Endodermal cell (in vitro differentiated cells): ENCODE measurements at regions not wholly inside any gene's neighbourhood (a gene's known extent, or its start where the extent isn't known, plus 50 kb on each side); places are given as distances from the start of the nearest gene placed in this dataset.
A peak's percentile ranks its signal among the peaks of the same experiment; 100 is the strongest.

Experiments
- DNase-seq: peaks from one replicate; pipeline ENCODE4 v3.0.0-alpha.2; 2017
- H3K27ac ChIP-seq: 2 replicates; pipeline ENCODE4 v1.5.1; 2013; ENCODE audit warnings: mild to moderate bottlenecking, low read depth, low read length, moderate library complexity
- H3K27me3 ChIP-seq: 2 replicates; pipeline ENCODE4 v1.6.1; 2013; ENCODE audit warnings: mild to moderate bottlenecking, low read length, moderate library complexity; ENCODE audit not compliant: insufficient read depth, control insufficient read depth, poor library complexity, severe bottlenecking
- H3K36me3 ChIP-seq: 2 replicates; pipeline ENCODE4 v1.7.0; 2013; ENCODE audit warnings: mild to moderate bottlenecking, low read length, moderate library complexity; ENCODE audit not compliant: control insufficient read depth, insufficient read depth
- H3K4me1 ChIP-seq: one replicate; pipeline ENCODE4 v1.7.0; 2013; ENCODE audit warnings: low read length; ENCODE audit not compliant: control insufficient read depth, insufficient read depth
- H3K4me3 ChIP-seq: 2 replicates; pipeline ENCODE4 v1.5.1; 2013; ENCODE audit warnings: mild to moderate bottlenecking, low read length, moderate library complexity
- H3K9ac ChIP-seq: 2 replicates; pipeline ENCODE4 v1.6.1; 2013; ENCODE audit warnings: mild to moderate bottlenecking, low read length, moderate library complexity; ENCODE audit not compliant: poor library complexity, severe bottlenecking; ENCODE audit errors: extremely low read depth
- H3K9me3 ChIP-seq: 2 replicates; pipeline ENCODE4 v1.6.1; 2013; ENCODE audit warnings: mild to moderate bottlenecking, low read length, moderate library complexity; ENCODE audit not compliant: control insufficient read depth
- H3K27ac Mint-ChIP-seq: 2 replicates; pipeline ENCODE4 v1.8.0; 2020; ENCODE audit warnings: mixed read lengths
- H3K27me3 Mint-ChIP-seq: 2 replicates; pipeline ENCODE4 v1.8.0; 2021; ENCODE audit warnings: mild to moderate bottlenecking, mixed read lengths; ENCODE audit not compliant: insufficient read depth
- H3K36me3 Mint-ChIP-seq: 2 replicates; pipeline ENCODE4 v1.8.0; 2020; ENCODE audit warnings: low read depth, mixed read lengths
- H3K4me1 Mint-ChIP-seq: 2 replicates; pipeline ENCODE4 v1.8.0; 2020; ENCODE audit warnings: mixed read lengths
- H3K4me3 Mint-ChIP-seq: 2 replicates; pipeline ENCODE4 v1.8.0; 2020; ENCODE audit warnings: mild to moderate bottlenecking, moderate library complexity, mixed read lengths
- H3K9me3 Mint-ChIP-seq: 2 replicates; pipeline ENCODE4 v1.8.0; 2020; ENCODE audit warnings: mild to moderate bottlenecking, mixed read lengths
- WGBS, 2 experiments: methylation state at CpG; one replicate each; pipeline versions ENCODE4 v1.1.5 to v1.1.7; 2013; ENCODE audit warnings: missing lambda C conversion rate in 2 of 2, mixed read lengths in 1 of 2; ENCODE audit not compliant: insufficient coverage in 1 of 2, insufficient read length in 1 of 2; 5-methylcytosine and 5-hydroxymethylcytosine counted together
- TF ChIP-seq, protein P1 (sequence below): fragments of 200-600 bp; sonication (generic); conservative IDR thresholded peaks from 2 replicates; pipeline ENCODE4 v1.5.0; 2021; ENCODE audit warnings: antibody characterized with exemption, mild to moderate bottlenecking

GRCh38 chr17:33562792-33563191 is 269.7 kb upstream of the ASIC2 start:
- peaks cover 10% of the 10 kb centered on the region for H3K9me3 ChIP-seq
- Mint-ChIP-seq H3K36me3 (no peaks in the 10 kb centered on the region), H3K4me1 (no peaks in the 10 kb centered on the region), H3K27me3 (peaks cover 4% of the 10 kb centered on the region), H3K4me3 (no peak overlapping the region), H3K9me3 (peaks cover 19% of the 10 kb centered on the region), H3K27ac (no peak overlapping the region)
- H3K4me1 ChIP-seq = no peaks in the 10 kb centered on the region
- no peak overlapping the region for H3K4me3 ChIP-seq
- no peak overlapping the region for H3K9ac ChIP-seq
- no peak overlapping the region for H3K27ac ChIP-seq
- WGBS, 2 experiments = 75 to 84% methylated on average over 1 of the region's 1 CpG
- H3K36me3 ChIP-seq = no peaks in the 10 kb centered on the region
- H3K27me3 ChIP-seq = no peaks in the 10 kb centered on the region
- TF ChIP-seq, protein P1, sequence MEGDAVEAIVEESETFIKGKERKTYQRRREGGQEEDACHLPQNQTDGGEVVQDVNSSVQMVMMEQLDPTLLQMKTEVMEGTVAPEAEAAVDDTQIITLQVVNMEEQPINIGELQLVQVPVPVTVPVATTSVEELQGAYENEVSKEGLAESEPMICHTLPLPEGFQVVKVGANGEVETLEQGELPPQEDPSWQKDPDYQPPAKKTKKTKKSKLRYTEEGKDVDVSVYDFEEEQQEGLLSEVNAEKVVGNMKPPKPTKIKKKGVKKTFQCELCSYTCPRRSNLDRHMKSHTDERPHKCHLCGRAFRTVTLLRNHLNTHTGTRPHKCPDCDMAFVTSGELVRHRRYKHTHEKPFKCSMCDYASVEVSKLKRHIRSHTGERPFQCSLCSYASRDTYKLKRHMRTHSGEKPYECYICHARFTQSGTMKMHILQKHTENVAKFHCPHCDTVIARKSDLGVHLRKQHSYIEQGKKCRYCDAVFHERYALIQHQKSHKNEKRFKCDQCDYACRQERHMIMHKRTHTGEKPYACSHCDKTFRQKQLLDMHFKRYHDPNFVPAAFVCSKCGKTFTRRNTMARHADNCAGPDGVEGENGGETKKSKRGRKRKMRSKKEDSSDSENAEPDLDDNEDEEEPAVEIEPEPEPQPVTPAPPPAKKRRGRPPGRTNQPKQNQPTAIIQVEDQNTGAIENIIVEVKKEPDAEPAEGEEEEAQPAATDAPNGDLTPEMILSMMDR = peak; percentile 62
- peak; percentile 73 for DNase-seq

DNA sequence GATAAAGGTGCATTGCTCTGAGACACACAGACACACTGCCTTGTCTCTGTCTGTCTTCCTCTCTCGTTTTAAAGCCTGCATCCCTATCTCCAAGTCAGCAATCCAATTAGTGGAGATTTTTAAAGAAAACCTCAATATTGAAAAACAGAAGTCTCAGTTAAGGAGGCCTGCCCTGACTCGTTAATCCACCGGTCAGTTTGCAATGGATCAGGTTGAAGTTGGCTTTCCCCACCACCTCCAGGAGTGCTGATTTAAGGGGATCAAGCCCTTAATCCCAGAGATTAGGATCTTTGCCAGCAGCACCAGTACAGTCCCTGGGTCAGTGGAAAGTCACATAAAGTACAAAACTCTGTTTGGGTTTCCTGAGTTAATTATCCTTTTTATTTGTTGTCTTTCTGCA is 271.1 kb upstream of the ASIC2 start:
- Mint-ChIP-seq H3K9me3 (peaks cover 16% of the 10 kb centered on the region), H3K4me3 (no peak overlapping the region), H3K27ac (no peak overlapping the region), H3K4me1 (no peaks in the 10 kb centered on the region), H3K36me3 (no peaks in the 10 kb centered on the region), H3K27me3 (peaks cover 4% of the 10 kb centered on the region)
- H3K4me3 ChIP-seq = no peak overlapping the region
- no peaks in the 10 kb centered on the region for H3K4me1 ChIP-seq
- no peak overlapping the region for H3K9ac ChIP-seq
- H3K36me3 ChIP-seq = no peaks in the 10 kb centered on the region
- WGBS, 2 experiments = 89 to 91% methylated on average over 3 of the region's 3 CpGs
- H3K27me3 ChIP-seq = no peaks in the 10 kb centered on the region
- peaks cover 10% of the 10 kb centered on the region for H3K9me3 ChIP-seq
- no peak overlapping the region for H3K27ac ChIP-seq
- TF ChIP-seq, protein P1 = no peak
- DNase-seq = no peak

GRCh38 chr17:33567223-33567622 is 274.1 kb upstream of the ASIC2 start:
- Histone ChIP-seq H3K4me1 (no peaks in the 10 kb centered on the region), H3K27ac (no peak overlapping the region), H3K4me3 (no peak overlapping the region), H3K9me3 (peaks cover 10% of the 10 kb centered on the region), H3K27me3 (no peaks in the 10 kb centered on the region), H3K9ac (no peak overlapping the region), H3K36me3 (no peaks in the 10 kb centered on the region)
- Mint-ChIP-seq H3K36me3 (no peaks in the 10 kb centered on the region), H3K9me3 (peaks cover 16% of the 10 kb centered on the region), H3K4me3 (no peak overlapping the region), H3K4me1 (no peaks in the 10 kb centered on the region), H3K27ac (no peak overlapping the region), H3K27me3 (peaks cover 3% of the 10 kb centered on the region)
- WGBS, 2 experiments = 83 to 87% methylated on average over 3 of the region's 3 CpGs
- DNase-seq = no peak
- TF ChIP-seq, protein P1 = no peak
